PFSK-1 (cell line): ENCODE measurements at regions not wholly inside any gene's neighbourhood (a gene's known extent, or its start where the extent isn't known, plus 50 kb on each side); places are given as distances from the start of the nearest gene placed in this dataset.

Experiments used
- FOXP2 ChIP-seq: optimal IDR thresholded peaks from 2 replicates; pipeline ENCODE3; 2011; ENCODE audit warnings: borderline replicate concordance, control low read depth, inconsistent platforms; ENCODE audit not compliant: insufficient read depth; ENCODE audit errors: extremely low read length, extremely low read depth
- POLR2AphosphoS5 ChIP-seq: IDR thresholded peaks from 2 replicates; pipeline ENCODE4 v1.6.1; 2012; ENCODE audit warnings: low read depth, mild to moderate bottlenecking, control low read depth, low read length, moderate library complexity
- REST ChIP-seq, 2 experiments: IDR thresholded peaks; 2 replicates each; pipeline versions ENCODE4 v1.6.1 to v1.8.0; 2011 to 2012; ENCODE audit warnings: low read depth in 2 of 2, low read length in 2 of 2, control low read depth in 1 of 2, inconsistent platforms in 1 of 2, mild to moderate bottlenecking in 1 of 2, moderate library complexity in 1 of 2; ENCODE audit not compliant: insufficient read depth in 1 of 2
- SIN3A ChIP-seq: IDR thresholded peaks from 2 replicates; pipeline ENCODE4 v1.6.1; 2012; ENCODE audit warnings: mild to moderate bottlenecking, low read length, moderate library complexity, borderline replicate concordance; ENCODE audit not compliant: insufficient read depth
- TAF1 ChIP-seq: IDR thresholded peaks from 2 replicates; pipeline ENCODE4 v1.6.1; 2012; ENCODE audit warnings: low read length, control low read depth, borderline replicate concordance; ENCODE audit not compliant: insufficient read depth

GRCh38 chr13:86098511-86098910, 299.3 kb upstream of the SLITRK6 start:
- no peak for TF ChIP-seq SIN3A
- no peak for TF ChIP-seq REST (IDR thresholded peaks at IDR 0.05; ENCODE audit: insufficient read depth in 1 of 2, low read depth in 2 of 2, low read length in 2 of 2)
- TF ChIP-seq POLR2AphosphoS5, result no peak
- TF ChIP-seq TAF1, result no peak
- TF ChIP-seq FOXP2, result no peak
